Esophagus muscularis mucosa (tissue), 4 donors: ENCODE measurements at regions not wholly inside any gene's neighbourhood (a gene's known extent, or its start where the extent isn't known, plus 50 kb on each side); places are given as distances from the start of the nearest gene placed in this dataset.

Source experiments
- EP300 ChIP-seq: sonication (generic); formaldehyde crosslinking; IDR thresholded peaks from one replicate; pipeline ENCODE4 v1.6.1; 2017; ENCODE audit warnings: antibody characterized with exemption
- POLR2A ChIP-seq: fragments of 450-650 bp; IDR thresholded peaks from one replicate; pipeline ENCODE4 v1.6.1; 2017; ENCODE audit warnings: antibody characterized with exemption, moderate library complexity, mild to moderate bottlenecking, low read depth
- TF ChIP-seq, protein P1 (sequence below), 3 experiments: fragments of 200-600 bp in 2 of 3; fragments of 450-650 bp in 1 of 3; sonication (generic) in 2 of 3; IDR thresholded peaks; one replicate each; pipeline ENCODE4 v1.5.1; 2017 to 2019; ENCODE audit warnings: antibody characterized with exemption in 3 of 3, mild to moderate bottlenecking in 2 of 3, moderate library complexity in 1 of 3

DNA sequence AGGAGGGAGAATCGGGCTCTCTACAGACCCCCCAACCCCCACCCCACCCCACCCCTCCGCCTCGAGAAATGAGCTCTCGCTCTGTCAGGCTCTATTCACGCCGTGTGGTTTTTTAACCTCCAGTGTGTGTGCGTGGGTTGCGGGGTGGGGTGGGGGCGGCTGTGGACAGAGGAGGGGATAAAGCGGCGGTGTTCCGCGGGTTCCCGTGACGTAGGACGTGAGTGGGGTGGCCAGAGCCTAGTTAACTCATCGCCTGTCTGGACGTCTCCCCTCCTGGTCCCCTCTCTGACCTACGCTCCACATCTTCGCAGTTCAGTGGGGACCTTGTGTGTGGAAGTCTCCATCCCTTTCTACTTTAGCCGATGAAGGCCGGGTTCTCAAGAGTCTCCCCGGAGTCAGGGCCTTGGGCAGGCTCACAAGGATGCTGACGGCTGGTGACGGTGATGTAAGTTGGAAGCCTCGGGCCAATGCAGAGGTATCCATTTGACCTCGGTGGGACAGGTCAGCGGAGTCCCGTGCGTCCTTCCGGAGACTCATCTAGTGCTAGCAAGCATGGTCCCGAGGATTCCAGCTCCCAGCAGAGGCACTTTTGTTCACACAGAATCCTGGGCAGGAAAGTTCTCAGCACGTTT lies 1507.1 kb upstream of the DEFB115 start:
- TF ChIP-seq, protein P1, sequence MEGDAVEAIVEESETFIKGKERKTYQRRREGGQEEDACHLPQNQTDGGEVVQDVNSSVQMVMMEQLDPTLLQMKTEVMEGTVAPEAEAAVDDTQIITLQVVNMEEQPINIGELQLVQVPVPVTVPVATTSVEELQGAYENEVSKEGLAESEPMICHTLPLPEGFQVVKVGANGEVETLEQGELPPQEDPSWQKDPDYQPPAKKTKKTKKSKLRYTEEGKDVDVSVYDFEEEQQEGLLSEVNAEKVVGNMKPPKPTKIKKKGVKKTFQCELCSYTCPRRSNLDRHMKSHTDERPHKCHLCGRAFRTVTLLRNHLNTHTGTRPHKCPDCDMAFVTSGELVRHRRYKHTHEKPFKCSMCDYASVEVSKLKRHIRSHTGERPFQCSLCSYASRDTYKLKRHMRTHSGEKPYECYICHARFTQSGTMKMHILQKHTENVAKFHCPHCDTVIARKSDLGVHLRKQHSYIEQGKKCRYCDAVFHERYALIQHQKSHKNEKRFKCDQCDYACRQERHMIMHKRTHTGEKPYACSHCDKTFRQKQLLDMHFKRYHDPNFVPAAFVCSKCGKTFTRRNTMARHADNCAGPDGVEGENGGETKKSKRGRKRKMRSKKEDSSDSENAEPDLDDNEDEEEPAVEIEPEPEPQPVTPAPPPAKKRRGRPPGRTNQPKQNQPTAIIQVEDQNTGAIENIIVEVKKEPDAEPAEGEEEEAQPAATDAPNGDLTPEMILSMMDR (IDR thresholded peaks at IDR 0.05), result no peak
- TF ChIP-seq POLR2A (no peak), EP300 (no peak)
